NCI-H2107 (cell line): ENCODE measurements at regions not wholly inside any gene's neighbourhood (a gene's known extent, or its start where the extent isn't known, plus 50 kb on each side); places are given as distances from the start of the nearest gene placed in this dataset.
A peak's percentile ranks its signal among the peaks of the same experiment; 100 is the strongest.
"Not testable (repeated sequence)": the region's sequence is repeated elsewhere in the genome, so short reads cannot be mapped to it uniquely, and the experiment has no call there.

Experiments
- DNase-seq: peaks from one replicate; lab custom pipeline; 2025; lab: John Stamatoyannopoulos, UW

DNA sequence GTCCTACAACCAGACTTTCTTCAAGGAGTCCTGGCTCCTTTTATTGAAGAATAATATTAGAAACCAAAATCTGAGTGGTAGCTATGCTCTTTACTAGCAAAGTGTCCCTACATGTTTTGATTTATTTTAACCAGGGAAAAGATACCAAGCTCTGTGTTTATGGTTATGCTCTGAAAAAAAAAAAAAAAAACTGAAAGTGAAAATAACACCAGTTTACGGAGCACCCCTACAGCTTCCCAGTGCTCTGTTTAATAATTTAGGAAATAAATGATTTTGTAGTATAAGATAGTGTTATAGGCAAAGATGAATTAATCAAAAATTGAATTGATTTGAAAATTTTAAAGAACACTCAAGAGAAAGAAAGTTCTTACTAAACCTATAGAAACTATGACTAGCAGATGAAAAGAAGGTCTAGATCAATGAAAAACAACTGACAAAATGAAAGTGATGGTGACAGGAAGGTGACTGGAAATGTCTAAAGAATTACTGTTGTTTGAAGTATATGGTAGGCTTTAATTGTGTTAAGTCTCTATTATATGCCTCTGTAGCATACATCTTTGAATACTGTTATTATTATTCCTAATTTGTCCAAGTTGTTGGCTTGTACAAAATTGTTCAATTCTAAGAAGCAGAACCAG lies 1698.4 kb upstream of the PCDH10 start:
- DNase-seq, result no peak

DNA sequence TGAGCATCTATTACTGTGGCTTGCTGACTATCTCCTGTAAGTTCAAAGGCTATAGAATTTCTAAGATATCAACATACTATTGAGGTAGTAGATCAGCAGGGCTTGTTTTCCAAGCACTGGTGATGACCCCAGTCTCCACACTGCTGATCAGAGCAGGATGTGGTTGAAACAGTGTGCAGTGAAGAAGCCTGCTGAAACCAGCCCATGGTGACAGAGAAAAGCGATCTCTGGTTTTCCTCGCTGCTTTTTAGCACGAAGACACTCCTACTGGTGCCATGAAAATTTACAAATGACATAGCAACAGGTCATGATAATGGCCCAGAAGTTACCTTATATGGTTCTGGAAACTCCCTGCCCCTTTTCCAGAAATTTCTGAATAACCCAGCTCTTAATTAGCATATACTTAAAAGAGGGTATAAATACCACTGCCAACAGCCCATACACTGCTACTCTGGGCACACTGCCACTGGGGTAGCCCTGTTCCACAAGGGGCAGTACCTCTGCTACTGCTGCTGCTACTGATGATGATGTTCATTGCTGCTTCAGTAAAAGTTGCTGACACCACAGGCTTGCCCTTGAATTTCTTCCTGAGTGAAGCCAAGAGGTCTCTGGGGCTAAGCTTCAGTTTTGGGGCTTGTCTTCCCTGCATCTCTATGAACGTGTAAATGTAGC lies 1689.5 kb upstream of the PCDH10 start:
- DNase-seq, result no peak

DNA sequence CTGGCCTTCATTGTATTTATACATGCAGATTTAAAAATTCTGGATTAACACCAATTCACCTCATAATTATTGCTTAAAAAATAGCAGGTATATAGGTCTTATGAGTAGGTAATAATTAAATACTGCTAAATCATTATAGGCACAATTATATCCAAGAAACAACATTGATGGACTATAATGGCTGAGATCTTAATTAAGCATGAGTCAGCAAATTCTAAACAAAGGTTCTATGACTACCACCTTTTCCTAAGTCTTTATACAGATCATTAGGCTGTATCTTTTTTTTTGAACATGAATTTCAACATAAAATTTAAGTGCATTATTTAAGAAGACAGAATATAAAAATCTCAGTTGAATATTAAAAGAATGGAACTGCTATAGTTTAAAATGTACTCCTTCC lies 1678.7 kb upstream of the PCDH10 start:
- DNase-seq, result no peak

DNA sequence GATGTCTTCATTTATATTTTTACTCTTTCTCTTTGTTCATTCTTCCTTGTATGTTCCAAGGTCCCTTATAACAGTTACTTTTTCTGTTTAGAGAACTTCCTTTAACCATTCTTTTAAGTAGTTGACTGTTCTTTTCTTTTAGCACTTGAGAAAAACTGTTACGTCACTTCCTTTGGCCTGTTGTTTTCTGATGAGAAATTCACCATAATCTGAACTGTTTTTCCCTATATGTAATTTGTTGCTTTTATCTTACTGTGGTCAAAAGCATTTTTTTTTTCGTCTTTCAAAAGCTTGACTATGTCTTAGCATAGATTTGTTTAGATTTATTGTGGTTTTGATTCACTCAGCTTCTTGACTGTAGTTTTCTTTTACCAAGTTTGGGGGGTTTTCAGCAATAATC lies 1660.3 kb upstream of the PCDH10 start:
- DNase-seq, result no peak

DNA sequence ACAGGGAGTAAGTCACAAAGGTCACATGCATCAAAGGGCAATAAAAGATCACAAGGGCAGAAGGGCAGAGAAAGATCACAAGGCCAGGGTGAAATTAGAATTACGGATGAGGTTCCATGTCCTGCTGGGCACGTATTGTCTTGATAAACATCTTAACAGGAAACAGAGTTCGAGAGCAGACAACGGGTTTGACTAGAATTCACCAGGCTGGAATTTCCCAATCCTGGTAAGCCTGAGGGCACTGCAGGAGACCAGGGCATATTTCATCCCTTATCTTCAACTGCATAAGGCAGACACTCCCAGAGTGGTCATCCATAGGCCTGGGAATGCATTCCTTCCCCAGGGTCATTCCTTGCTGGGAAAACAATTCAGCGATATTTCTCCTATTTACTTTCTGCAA lies 1652.9 kb upstream of the PCDH10 start:
- DNase-seq, result not testable (repeated sequence)

DNA sequence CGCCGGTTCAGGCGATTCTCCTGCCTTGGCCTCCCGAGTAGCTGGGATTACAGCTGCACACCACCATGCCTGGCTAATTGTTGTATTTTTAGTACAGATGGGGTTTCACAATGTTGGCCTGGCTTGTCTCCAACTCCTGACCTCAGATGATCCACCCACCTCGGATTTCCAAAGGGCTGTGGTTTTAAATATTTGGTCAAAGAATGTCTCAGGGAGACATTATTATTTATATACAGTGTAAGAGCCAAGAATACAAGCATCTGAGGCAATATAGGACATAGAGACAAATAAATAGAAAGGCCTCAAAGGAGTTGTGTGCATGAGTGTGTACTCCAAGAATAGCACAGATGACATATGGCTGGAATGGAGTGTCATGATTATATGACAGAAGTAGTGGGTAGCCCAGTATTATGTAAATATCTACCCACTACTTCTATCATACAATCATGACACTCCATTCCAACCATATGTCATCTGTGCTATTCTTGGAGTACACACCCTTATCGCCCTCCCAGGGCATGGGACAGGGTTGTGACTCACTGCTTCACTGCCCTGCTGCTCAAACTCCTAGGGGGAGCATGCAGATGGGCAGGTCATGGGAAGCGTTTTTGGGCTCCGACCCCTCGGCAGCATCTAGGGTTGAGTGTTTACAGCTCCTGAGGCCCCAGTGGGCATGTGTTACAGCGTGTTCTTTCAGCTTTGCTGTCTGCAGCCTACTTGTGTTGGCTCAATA lies 1649.8 kb upstream of the PCDH10 start:
- peak; percentile 1 for DNase-seq

DNA sequence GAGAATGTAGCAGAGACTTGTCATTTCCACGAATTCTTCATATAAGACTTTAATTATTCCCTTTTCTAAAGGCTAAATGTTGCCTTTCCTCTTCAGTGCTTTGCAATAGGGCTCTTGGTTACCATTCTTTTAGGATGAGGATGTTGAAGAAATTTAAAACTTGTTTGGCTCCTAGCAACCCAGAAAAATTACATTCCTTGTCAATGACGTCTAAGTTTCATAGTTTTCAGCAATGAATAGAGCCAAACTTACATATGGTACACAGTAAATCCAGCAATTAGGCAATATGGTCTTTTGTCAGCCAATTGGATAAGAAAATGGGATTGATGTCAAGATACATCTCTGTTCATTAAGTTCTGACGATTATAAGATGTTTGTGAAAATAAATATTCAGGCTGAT lies 1639.6 kb upstream of the PCDH10 start:
- no peak for DNase-seq

DNA sequence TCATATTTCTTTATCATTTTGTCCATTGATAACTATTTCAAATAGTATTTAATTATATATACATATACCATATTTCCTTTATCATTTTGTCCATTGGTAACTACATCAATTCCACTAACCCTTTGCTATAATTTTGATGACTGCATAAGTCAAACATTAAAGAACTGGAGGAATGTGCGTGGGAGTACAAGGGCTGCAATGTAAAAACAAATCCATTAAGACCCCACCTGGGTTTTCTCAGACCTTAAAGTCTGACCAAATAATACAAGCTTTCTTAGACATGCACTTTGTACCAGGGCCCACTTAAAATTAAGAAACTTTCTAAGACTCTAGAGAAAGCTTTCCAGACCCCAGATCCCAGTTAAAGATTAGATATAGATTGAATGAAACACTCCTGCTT lies 1622.4 kb upstream of the PCDH10 start:
- DNase-seq, result no peak

DNA sequence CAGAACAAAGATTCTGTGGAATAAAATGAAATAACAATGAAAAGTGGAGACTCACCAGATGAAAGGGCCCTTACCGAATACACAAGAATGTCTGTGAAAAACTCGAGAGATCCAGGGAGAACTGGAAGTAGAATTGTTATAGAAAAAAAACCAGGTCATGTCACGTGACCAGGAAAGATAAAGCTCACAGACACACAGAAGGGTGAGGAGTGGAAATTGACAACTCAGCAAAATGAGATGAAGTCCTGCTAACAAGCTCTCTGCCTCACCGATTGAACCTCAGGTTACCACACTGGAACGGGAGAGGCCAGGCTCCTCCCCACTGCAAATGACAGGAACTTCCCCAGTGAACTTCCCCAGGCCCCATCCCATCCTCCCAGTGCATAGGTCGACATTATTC lies 1618.0 kb upstream of the PCDH10 start:
- DNase-seq, result no peak

DNA sequence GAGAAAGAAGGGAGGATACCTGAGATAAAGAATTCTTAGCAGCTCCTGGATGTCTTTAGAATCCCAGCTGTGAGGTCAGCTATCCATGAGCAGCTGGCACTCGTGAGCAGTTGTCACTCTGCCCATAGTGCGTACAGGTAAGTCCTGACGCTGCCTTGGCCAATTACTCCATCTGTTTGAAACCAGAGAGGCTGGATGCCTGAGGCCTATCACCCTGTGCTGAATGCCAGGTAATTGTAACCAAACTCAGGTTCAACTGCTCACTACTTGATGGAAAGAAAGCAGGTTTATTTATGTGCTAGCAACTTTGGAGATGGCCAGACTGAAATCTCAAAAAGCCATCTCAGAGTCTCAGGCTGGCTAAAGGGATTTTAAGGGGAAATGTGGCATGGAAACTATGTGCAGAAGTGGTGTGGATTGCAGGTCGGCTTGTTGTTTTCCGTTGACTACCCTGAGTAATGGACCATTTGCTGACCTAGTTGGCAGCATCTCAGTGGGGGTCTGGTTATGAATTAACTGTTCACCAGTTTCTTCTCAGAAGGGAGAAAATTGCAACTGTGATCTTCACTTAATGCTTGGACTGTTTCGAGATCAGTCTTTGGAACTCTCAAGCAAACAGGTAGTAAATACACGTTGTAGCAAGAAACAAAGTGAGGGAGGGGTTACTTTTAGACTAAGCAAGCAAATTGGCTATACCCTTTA lies 1614.0 kb upstream of the PCDH10 start:
- DNase-seq, result no peak

DNA sequence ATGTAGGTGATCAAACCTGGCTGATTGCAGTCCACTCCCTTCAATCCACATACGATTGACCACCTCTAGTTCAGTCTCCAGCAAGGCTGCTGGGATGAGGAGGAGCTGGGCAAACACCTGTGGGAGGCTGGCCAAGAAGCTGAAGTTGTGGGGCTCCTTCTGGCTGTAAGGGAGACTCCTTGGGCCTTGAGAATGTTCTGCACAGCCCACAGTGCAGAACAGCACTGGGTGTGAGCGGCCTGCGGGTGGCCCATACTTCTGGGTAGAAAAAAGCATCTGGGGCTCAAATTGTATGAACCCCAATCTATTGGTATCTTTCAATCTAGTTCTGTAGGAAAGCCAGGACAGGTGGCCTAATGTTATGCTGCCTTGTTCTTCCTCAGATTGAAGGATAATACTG lies 1608.8 kb upstream of the PCDH10 start:
- no peak for DNase-seq

DNA sequence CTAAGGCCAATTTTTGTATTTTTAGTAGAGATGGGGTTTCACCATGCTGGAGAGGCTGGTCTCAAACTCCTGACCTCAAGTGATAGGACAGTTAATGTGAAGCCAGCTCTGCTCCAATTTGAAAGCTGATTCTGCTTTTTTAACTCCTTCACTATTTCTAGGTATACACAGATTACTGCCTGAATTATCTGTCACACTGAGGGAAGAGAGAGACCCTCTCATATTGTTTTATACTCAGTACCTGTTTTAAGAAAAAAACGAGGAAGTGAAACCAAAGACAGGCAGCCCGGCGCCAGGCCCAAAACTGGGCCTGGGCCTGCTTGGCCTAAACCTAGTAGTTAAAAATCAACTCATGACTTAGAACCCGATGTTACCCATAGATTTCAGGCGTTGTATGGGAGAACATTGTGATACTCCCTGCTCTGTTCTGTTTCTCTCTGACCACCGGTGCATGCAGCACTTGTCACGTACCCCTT lies 1601.5 kb upstream of the PCDH10 start:
- DNase-seq, result no peak

DNA sequence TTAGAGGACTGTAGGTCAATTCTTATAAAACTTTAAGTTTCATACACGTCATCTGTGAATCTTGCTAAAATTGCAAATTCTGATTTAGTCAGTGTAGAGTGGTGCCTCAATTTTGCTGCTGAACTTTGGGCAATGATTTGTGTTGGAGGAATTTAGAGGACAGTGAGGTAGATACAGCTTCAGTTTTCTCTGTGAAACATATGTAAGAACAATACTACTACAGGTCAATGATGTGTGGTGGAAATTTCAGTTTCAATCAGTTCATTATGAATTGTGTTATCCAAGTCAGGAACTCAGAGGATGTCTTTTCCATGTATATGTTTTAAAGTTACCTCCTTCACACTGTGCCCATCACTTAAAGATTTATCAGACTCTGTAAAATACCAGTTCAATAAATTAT lies 1597.8 kb upstream of the PCDH10 start:
- DNase-seq, result no peak

DNA sequence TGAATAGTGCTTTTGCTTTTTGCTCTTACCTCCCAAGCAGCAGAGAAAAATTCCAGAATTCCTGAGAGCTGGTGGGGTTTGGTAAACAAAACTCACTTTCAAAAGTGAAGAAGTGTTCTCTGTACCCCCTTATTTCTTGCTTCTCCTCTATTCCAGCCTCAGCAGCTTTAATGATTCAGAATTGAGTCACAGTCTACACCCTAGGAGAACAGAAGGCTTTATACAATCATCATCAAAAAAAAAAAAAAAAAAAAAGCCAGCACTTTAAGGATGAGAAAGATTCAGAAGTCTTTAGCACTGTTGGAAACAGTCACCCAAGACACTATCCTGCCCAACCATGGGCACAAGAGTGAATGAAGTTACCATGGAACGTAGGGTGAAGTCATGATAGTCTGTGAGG lies 1583.1 kb upstream of the PCDH10 start:
- DNase-seq, result no peak

DNA sequence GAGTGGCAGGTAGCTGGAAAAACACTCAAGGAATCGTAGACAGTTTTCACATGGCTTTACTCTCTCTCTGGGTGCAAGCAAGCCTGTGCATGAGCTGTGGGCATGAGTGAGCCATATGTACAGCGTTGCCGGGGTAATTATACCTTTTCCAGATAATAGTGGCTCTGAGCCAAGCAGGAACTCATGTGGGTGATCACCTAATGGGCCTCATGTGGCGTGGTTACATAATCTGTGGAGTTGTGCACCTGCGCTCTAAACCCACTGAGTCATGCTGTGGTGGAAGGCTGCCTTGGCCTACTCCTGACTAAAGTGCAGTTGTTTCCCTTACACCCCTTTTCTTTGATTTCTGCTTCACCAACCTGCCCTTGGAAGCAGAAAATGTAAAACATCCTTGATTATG lies 1564.5 kb upstream of the PCDH10 start:
- DNase-seq, result no peak

DNA sequence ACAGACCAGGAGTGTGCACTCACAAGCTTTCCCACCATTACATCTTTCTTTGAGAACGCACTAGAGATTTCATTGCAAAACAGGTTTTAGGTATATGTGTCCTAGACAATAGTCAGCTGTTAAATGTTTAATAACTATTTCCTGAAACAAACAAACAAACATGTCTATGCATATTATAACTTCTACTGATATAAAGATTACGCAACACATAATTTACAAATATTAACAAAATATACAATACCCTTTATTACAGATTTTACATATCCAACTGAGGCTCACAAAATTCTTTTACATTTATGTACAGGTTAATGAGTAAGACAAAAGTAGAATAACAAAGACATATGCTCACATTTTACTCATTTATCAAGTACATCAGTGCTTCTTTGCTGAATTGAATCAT lies 1554.0 kb upstream of the PCDH10 start:
- DNase-seq, result no peak

DNA sequence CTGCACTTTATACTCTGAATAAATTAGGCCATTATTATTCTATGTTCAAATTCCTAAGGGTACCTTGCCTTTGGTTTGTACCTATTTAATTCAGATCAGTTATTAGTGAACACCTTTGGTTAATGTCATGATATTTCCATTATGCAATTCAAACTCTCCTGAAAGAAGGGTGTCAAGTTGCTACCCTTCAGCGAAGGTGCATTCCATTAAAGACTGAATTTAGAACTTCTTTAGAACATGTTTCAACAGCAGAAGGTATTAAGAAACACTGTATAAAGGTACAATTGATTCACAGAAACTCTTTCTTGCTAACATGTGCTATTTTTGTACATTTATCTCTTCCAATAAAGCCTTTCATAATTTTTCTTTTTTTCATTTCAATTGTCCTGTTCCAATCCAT lies 1545.4 kb upstream of the PCDH10 start:
- DNase-seq, result no peak

DNA sequence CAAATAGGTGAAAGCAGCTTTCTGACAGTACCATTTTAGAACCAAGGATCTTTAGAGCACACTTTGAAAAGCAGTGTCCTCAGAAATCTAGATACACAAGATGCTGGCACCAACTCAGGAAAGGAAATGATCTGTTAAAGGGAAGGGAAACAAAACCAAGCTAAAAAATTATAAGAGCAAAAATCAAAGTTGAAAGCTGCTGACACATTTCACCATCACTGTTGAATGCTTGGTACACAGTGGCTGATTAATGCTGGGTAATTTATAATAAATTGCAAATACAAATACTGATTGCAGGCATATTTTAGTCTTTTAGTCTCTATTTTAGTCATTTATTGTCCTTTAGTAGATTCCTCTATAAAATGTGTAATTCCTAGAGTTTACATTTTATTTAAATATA lies 1540.1 kb upstream of the PCDH10 start:
- no peak for DNase-seq

DNA sequence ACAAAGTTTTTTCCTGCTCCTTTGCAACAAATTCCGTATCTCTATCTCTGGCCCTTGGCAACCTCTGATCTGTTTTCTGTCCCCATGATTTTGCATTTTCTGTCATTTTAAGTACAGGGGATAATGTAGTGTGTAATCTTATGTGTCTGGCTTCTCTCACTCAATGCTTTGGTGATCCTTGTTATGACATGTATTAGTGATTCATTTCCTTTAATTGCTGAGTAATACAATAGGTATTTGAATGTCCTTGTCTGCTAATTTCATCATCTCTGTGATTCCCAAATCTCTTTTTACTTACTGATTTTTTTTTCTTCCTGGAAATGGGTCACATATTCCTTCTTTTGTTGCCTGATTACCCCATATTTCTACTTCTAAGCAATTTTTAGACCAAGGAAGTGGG lies 1538.6 kb upstream of the PCDH10 start:
- not testable (repeated sequence) for DNase-seq

DNA sequence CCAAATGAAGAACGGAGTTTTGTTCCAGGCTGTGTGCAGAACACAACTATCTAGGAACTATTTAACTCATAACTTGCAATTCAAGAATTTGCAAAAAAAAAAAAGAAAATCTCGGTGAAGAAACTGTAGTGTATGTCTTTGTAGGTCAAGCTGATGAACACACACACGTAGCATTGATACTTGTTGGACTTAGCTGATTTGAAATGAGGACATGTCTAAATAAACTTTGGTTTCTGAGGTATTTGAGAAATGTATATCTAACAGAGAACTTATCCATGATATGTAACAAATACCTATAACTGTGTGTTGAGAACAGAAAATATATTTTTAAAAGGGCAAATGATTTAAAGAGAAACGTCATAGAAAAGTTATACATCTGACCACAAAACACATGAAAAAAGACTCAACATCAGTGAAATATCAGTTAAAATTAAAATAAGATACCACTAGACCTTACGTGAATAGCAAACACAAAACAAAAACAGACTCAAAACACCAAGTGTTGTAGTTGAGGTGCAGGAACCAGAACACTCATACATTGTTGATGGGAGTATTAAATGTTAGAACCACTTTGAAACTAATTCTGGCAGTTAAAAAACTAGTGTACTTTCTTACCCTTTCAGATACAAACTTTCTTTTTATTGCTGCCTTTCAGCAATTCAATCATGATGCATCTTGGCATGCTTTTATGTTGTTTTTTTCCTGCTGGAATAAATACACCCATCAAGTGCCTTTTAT lies 1535.8 kb upstream of the PCDH10 start:
- DNase-seq, result no peak

DNA sequence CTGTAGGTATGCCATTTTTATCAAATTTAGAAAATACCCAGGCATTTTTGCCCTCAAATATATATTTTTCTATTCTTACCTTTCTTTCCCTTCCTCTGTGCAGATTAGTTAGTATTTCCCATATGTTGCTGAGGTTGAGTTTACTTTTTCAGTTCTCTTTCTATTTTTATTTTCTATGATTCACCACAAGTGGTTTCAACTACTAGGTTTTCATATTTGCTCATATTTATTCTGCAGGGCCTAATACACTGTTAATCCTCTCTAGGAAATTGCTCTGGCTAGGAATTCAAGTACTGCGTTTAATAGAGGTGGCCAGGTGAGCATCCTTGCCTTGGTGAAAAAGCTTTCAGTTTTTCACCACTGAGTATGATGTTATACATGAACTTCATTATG lies 1535.3 kb upstream of the PCDH10 start:
- DNase-seq, result no peak

DNA sequence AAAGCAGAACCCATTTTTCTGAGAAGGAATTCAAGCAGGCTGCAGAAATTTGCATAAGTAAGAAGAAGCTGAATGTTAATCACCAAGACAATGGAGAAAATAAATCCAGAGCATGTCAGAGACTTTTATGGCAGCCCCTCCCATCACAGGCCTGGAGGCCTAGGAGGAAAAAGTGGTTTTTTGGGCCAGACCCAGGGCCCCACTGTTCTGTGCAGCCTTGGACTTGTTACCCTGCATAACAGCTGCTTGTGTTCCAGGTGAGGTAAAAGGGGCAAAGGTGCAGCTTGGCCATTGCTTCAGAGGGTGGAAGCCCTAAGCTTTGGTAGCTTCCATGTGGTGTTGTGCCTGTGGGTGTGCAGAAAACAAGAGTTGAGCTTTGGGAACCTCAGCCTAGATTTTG lies 1516.2 kb upstream of the PCDH10 start:
- DNase-seq, result no peak
